DMS 273 (cell line): ENCODE measurements at regions not wholly inside any gene's neighbourhood (a gene's known extent, or its start where the extent isn't known, plus 50 kb on each side); places are given as distances from the start of the nearest gene placed in this dataset.

Source experiments
- DNase-seq: peaks from one replicate; lab custom pipeline; 2025; ENCODE audit not compliant: unreplicated experiment; lab: John Stamatoyannopoulos, UW

GRCh38 chr5:71988808-71989207, 118.5 kb upstream of the MAP1B start:
- DNase-seq: no peak

GRCh38 chr5:71993600-71993999, 113.7 kb upstream of the MAP1B start:
- DNase-seq: no peak

- DNase-seq: no peak
Observed at GRCh38 chr5:71996789-71997188, 110.5 kb upstream of the MAP1B start.

GRCh38 chr5:71998746-71999145, 108.5 kb upstream of the MAP1B start:
- DNase-seq: no peak

- no peak for DNase-seq
Observed at GRCh38 chr5:72000707-72001106, 106.6 kb upstream of the MAP1B start.

- peak; percentile 9 for DNase-seq
Observed at GRCh38 chr5:72005671-72006070, 101.6 kb upstream of the MAP1B start.

GRCh38 chr5:72006361-72006760, 100.9 kb upstream of the MAP1B start:
- no peak for DNase-seq

- DNase-seq: no peak
Observed at GRCh38 chr5:72007336-72008111, 99.8 kb upstream of the MAP1B start.

- no peak for DNase-seq
Observed at GRCh38 chr5:72009280-72009679, 98.0 kb upstream of the MAP1B start.

- no peak for DNase-seq
Observed at GRCh38 chr5:72010430-72010829, 96.8 kb upstream of the MAP1B start.

GRCh38 chr5:72012906-72013305, 94.4 kb upstream of the MAP1B start:
- DNase-seq: no peak

GRCh38 chr5:72013766-72014624, 93.3 kb upstream of the MAP1B start:
- peak; percentile 89 for DNase-seq

GRCh38 chr5:72015103-72015548, 92.1 kb upstream of the MAP1B start:
- peak; percentile 95 for DNase-seq

- peak; percentile 81 for DNase-seq
Observed at GRCh38 chr5:72018143-72018803, 89.0 kb upstream of the MAP1B start.

GRCh38 chr5:72020161-72020983, 86.9 kb upstream of the MAP1B start:
- DNase-seq: peak; percentile 14

- no peak for DNase-seq
Observed at GRCh38 chr5:72021651-72022357, 85.5 kb upstream of the MAP1B start.

- DNase-seq: no peak
Observed at GRCh38 chr5:72028382-72028781, 78.9 kb upstream of the MAP1B start.

GRCh38 chr5:72030237-72030636, 77.0 kb upstream of the MAP1B start:
- no peak for DNase-seq

- no peak for DNase-seq
Observed at GRCh38 chr5:72032788-72033187, 74.5 kb upstream of the MAP1B start.

- DNase-seq: no peak
Observed at GRCh38 chr5:72034770-72035169, 72.5 kb upstream of the MAP1B start.
